ENCODE measurements at regions not wholly inside any gene's neighbourhood (a gene's known extent, or its start where the extent isn't known, plus 50 kb on each side); places are given as distances from the start of the nearest gene placed in this dataset.

GRCh38 chr2:545711-546650 is 131.2 kb downstream of the TMEM18 start:
- TF ChIP-seq CTCF (IDR thresholded peaks at IDR 0.05): no peak
- TF ChIP-seq EP300 (IDR thresholded peaks at IDR 0.05): no peak
- TF ChIP-seq POLR2AphosphoS5 (IDR thresholded peaks at IDR 0.05): no peak
- TF ChIP-seq POLR2A (IDR thresholded peaks at IDR 0.05): no peak

Data from upper lobe of left lung (tissue), 4 donors.